Activated T-helper 1 cell treated with anti-CD3 and anti-CD28 coated beads, Interleukin-12 subunit alpha, Interleukin-12 subunit beta, Interleukin-2, Interleukin-4 antibody, amounts not matched to agents 30 ng/mL and 10 ng/mL and 1 ng/mL, durations not matched to agents 14 hours and 24 hours and 36 hours (primary cell): ENCODE measurements at regions not wholly inside any gene's neighbourhood (a gene's known extent, or its start where the extent isn't known, plus 50 kb on each side); places are given as distances from the start of the nearest gene placed in this dataset.
"Not testable (repeated sequence)": the region's sequence is repeated elsewhere in the genome, so short reads cannot be mapped to it uniquely, and the experiment has no call there.

ENCODE experiments used
- DNase-seq: peaks from one replicate; pipeline ENCODE4 v3.0.0; 2021; ENCODE audit warnings: low spot score
- H3K27ac Mint-ChIP-seq: one replicate; pipeline ENCODE4 v1.8.0; 2021; ENCODE audit warnings: mild to moderate bottlenecking, mixed read lengths
- H3K27me3 Mint-ChIP-seq: one replicate; pipeline ENCODE4 v1.8.0; 2022; ENCODE audit warnings: mild to moderate bottlenecking, moderate library complexity, mixed read lengths; ENCODE audit not compliant: insufficient read depth
- H3K36me3 Mint-ChIP-seq: one replicate; pipeline ENCODE4 v1.8.0; 2021; ENCODE audit warnings: low read depth, mixed read lengths
- H3K4me1 Mint-ChIP-seq: one replicate; pipeline ENCODE4 v1.8.0; 2021; ENCODE audit warnings: low read depth, mixed read lengths
- H3K4me3 Mint-ChIP-seq: one replicate; pipeline ENCODE4 v1.8.0; 2021; ENCODE audit warnings: mild to moderate bottlenecking, moderate library complexity, mixed read lengths
- H3K9me3 Mint-ChIP-seq: one replicate; pipeline ENCODE4 v1.8.0; 2021; ENCODE audit warnings: mixed read lengths
- intact Hi-C: fragments of 100-400 bp; cut with micrococcal nuclease; formaldehyde crosslinking; loops from one replicate; pipeline ENCODE4 v1.15.1; 2024

GRCh38 chr6:97726378-97726777 is 443.4 kb upstream of the MMS22L start:
- no peak for DNase-seq
- Mint-ChIP-seq H3K27me3 (no peaks in the 10 kb centered on the region), H3K4me3 (no peak overlapping the region), H3K36me3 (no peaks in the 10 kb centered on the region), H3K27ac (no peak overlapping the region), H3K9me3 (no peaks in the 10 kb centered on the region), H3K4me1 (no peaks in the 10 kb centered on the region)
- intact Hi-C loops, result no loop called here

GRCh38 chr6:97732045-97732444 is 449.0 kb upstream of the MMS22L start:
- Mint-ChIP-seq H3K4me3 (no peak overlapping the region), H3K9me3 (no peaks in the 10 kb centered on the region), H3K4me1 (no peaks in the 10 kb centered on the region), H3K27ac (no peak overlapping the region), H3K36me3 (no peaks in the 10 kb centered on the region), H3K27me3 (no peaks in the 10 kb centered on the region)
- intact Hi-C loops, result no loop called here
- no peak for DNase-seq

GRCh38 chr6:97757575-97757974 is 474.6 kb upstream of the MMS22L start:
- no peaks in the 10 kb centered on the region for H3K36me3 Mint-ChIP-seq
- no peak overlapping the region for H3K4me3 Mint-ChIP-seq
- no peak overlapping the region for H3K27ac Mint-ChIP-seq
- no peaks in the 10 kb centered on the region for H3K4me1 Mint-ChIP-seq
- H3K27me3 Mint-ChIP-seq, result no peaks in the 10 kb centered on the region
- H3K9me3 Mint-ChIP-seq, result no peaks in the 10 kb centered on the region
- no peak for DNase-seq
- intact Hi-C loops, result no loop called here

- intact Hi-C loops, result no loop called here
- no peaks in the 10 kb centered on the region for H3K4me1 Mint-ChIP-seq
- no peak overlapping the region for H3K27ac Mint-ChIP-seq
- no peak for DNase-seq
- no peaks in the 10 kb centered on the region for H3K36me3 Mint-ChIP-seq
- H3K4me3 Mint-ChIP-seq, result no peak overlapping the region
- H3K27me3 Mint-ChIP-seq, result no peaks in the 10 kb centered on the region
- H3K9me3 Mint-ChIP-seq, result no peaks in the 10 kb centered on the region
These were observed 482.4 kb upstream of the MMS22L start for GRCh38 chr6:97765461-97765860.

GRCh38 chr6:97771372-97771771 is 488.4 kb upstream of the MMS22L start:
- Mint-ChIP-seq H3K4me1 (no peaks in the 10 kb centered on the region), H3K27ac (no peak overlapping the region), H3K4me3 (no peak overlapping the region), H3K36me3 (no peaks in the 10 kb centered on the region), H3K27me3 (no peaks in the 10 kb centered on the region), H3K9me3 (no peaks in the 10 kb centered on the region)
- no peak for DNase-seq
- intact Hi-C loops, result no loop called here

GRCh38 chr6:97775012-97775411 is 492.0 kb upstream of the MMS22L start:
- Mint-ChIP-seq H3K27ac (no peak overlapping the region), H3K36me3 (no peaks in the 10 kb centered on the region), H3K4me1 (no peaks in the 10 kb centered on the region), H3K4me3 (no peak overlapping the region), H3K9me3 (no peaks in the 10 kb centered on the region), H3K27me3 (no peaks in the 10 kb centered on the region)
- intact Hi-C loops, result no loop called here
- DNase-seq, result no peak

- Mint-ChIP-seq H3K4me3 (no peak overlapping the region), H3K27ac (no peak overlapping the region), H3K36me3 (no peaks in the 10 kb centered on the region), H3K9me3 (no peaks in the 10 kb centered on the region), H3K27me3 (no peaks in the 10 kb centered on the region), H3K4me1 (no peaks in the 10 kb centered on the region)
- no peak for DNase-seq
- intact Hi-C loops, result no loop called here
These were observed 495.4 kb upstream of the MMS22L start for GRCh38 chr6:97778290-97779038.

GRCh38 chr6:97779039-97779766 is 496.2 kb upstream of the MMS22L start:
- H3K36me3 Mint-ChIP-seq, H3K4me1 Mint-ChIP-seq, DNase-seq, H3K4me3 Mint-ChIP-seq, H3K9me3 Mint-ChIP-seq, intact Hi-C loops, H3K27me3 Mint-ChIP-seq, H3K27ac Mint-ChIP-seq: not testable (repeated sequence)

GRCh38 chr6:97790926-97791590 is 508.0 kb upstream of the MMS22L start:
- intact Hi-C loops, result no loop called here
- H3K9me3 Mint-ChIP-seq, result peaks cover 5% of the 10 kb centered on the region

GRCh38 chr6:97805596-97805995 is 522.6 kb upstream of the MMS22L start:
- intact Hi-C loops, result no loop called here
- no peaks in the 10 kb centered on the region for H3K27me3 Mint-ChIP-seq
- no peak for DNase-seq
- no peaks in the 10 kb centered on the region for H3K36me3 Mint-ChIP-seq
- H3K27ac Mint-ChIP-seq, result no peak overlapping the region
- H3K9me3 Mint-ChIP-seq, result no peaks in the 10 kb centered on the region
- no peaks in the 10 kb centered on the region for H3K4me1 Mint-ChIP-seq
- H3K4me3 Mint-ChIP-seq, result no peak overlapping the region

More at GRCh38 chr6:97790926-97791590, 508.0 kb upstream of the MMS22L start:
- Mint-ChIP-seq H3K27me3 (no peaks in the 10 kb centered on the region), H3K4me3 (no peak overlapping the region), H3K27ac (no peak overlapping the region), H3K36me3 (no peaks in the 10 kb centered on the region), H3K4me1 (no peaks in the 10 kb centered on the region)
- no peak for DNase-seq

GRCh38 chr6:97812940-97813339 is 529.9 kb upstream of the MMS22L start:
- intact Hi-C loops, result no loop called here
- H3K27ac Mint-ChIP-seq, result no peak overlapping the region

GRCh38 chr6:97813889-97814567 is 531.0 kb upstream of the MMS22L start:
- Mint-ChIP-seq H3K27me3 (no peaks in the 10 kb centered on the region), H3K9me3 (no peaks in the 10 kb centered on the region), H3K4me3 (no peak overlapping the region), H3K36me3 (no peaks in the 10 kb centered on the region), H3K4me1 (no peaks in the 10 kb centered on the region), H3K27ac (no peak overlapping the region)
- intact Hi-C loops, result no loop called here
- no peak for DNase-seq

More at GRCh38 chr6:97812940-97813339, 529.9 kb upstream of the MMS22L start:
- no peak for DNase-seq
- Mint-ChIP-seq H3K36me3 (no peaks in the 10 kb centered on the region), H3K4me1 (no peaks in the 10 kb centered on the region), H3K4me3 (no peak overlapping the region), H3K9me3 (no peaks in the 10 kb centered on the region), H3K27me3 (no peaks in the 10 kb centered on the region)
